NCI-H345 (cell line): ENCODE measurements at regions not wholly inside any gene's neighbourhood (a gene's known extent, or its start where the extent isn't known, plus 50 kb on each side); places are given as distances from the start of the nearest gene placed in this dataset.

Experiments
- DNase-seq: peaks from one replicate; lab custom pipeline; 2025; lab: John Stamatoyannopoulos, UW

GRCh38 chr10:24120646-24121045, 88.3 kb upstream of the KIAA1217 start:
- DNase-seq, result no peak

- DNase-seq, result no peak
These were observed 81.4 kb upstream of the KIAA1217 start for GRCh38 chr10:24127516-24127915.

- no peak for DNase-seq
These were observed 80.7 kb upstream of the KIAA1217 start for GRCh38 chr10:24128066-24128730.

GRCh38 chr10:24132741-24133140, 76.2 kb upstream of the KIAA1217 start:
- DNase-seq, result no peak

DNA sequence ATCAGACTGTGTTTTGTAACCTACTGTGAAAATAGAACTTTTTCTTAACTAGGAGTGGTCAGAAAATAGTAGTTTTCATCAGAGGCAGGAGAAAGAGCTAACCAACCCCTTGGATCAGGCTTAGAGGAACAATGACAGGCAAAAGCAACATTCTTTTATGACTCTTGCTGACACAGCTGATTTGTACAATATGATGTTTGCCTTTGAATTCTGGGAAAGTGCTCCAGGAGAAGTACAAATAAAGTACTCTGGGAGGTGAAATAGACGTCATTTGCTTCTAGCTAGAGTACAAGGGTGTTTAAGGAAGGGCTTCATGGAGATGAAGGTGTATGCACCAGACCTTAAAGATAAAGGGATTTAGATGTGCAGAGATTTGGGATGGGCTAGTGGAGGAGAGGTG, 75.1 kb upstream of the KIAA1217 start:
- DNase-seq, result no peak

DNA sequence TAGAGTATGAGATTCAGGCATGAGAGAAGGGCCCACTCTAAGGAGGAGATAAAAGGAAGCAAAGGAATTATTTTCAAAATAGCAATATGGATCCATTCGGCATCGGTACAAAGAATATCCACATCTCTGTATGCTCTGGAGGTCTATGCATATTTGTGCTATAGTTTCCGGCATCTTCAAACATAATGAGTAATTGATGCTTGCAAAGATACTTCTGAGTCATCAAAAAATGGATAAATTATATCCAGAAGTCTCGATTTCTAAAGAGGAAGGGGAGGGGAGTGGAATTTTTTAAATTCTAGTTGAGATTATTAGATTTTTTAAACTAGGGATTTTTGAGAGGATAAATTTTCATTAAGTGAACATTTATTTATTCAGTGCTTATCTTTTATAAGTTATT, 72.9 kb upstream of the KIAA1217 start:
- DNase-seq, result no peak

GRCh38 chr10:24147321-24147720, 61.6 kb upstream of the KIAA1217 start:
- DNase-seq, result no peak

DNA sequence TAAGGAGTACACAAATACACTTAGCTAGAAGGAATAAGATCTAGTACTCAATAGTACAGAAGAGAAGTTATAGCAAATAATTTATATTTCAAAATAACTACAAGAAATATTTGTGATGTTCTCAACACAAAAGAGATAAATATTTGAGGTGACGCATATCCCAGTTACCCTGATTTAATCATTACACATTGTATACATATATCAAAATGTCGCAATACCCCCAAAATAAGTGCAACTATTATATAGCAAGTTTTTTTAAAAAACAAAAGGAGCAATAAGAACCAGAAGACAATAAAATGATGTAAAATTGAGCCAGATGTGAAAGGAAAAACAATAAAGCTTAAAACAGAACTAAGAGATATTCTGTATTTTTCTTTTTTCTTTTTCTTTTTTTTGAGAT, 59.3 kb upstream of the KIAA1217 start:
- DNase-seq, result no peak

- no peak for DNase-seq
These were observed 58.1 kb upstream of the KIAA1217 start for GRCh38 chr10:24150853-24151252.

GRCh38 chr10:24152270-24152669, 56.7 kb upstream of the KIAA1217 start:
- no peak for DNase-seq

GRCh38 chr10:24153031-24153430, 55.9 kb upstream of the KIAA1217 start:
- DNase-seq, result no peak

- DNase-seq, result no peak
These were observed 55.4 kb upstream of the KIAA1217 start for GRCh38 chr10:24153537-24153936.

GRCh38 chr10:24156686-24157085, 52.3 kb upstream of the KIAA1217 start:
- no peak for DNase-seq

DNA sequence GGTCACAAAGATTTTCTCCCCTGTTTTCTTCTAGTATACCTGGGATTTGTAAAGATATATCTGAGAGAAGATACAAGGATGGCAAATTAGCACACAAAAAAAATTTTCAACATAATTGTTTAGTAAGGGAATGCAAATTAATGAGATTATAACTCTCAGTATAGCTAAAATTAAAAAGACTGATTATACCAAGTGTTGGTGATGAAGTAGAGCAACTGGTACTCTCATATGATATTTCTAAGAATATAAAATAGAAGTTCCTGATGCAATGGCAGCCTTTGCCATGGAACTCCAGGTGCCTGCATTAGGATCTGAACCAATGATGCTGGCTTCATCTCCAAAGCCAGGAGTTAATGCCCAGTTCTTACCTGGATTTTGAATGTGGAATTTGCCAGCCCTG, 51.4 kb upstream of the KIAA1217 start:
- no peak for DNase-seq
